SK-N-SH (cell line): ENCODE measurements at regions not wholly inside any gene's neighbourhood (a gene's known extent, or its start where the extent isn't known, plus 50 kb on each side); places are given as distances from the start of the nearest gene placed in this dataset.

Source experiments
- CTCF ChIA-PET: fragments of 300-600, 350-600 bp; formaldehyde crosslinking; extraction: SDS; loops from one replicate; lab custom pipeline; 2021; lab: Yijun Ruan, JAX
- POLR2A ChIA-PET: fragments of 350-600 bp; sonication (Branson Sonifier 250); formaldehyde crosslinking; extraction: SDS; loops from one replicate; lab custom pipeline; 2020; ENCODE audit warnings: antibody characterized with exemption, inconsistent platforms; lab: Yijun Ruan, JAX
- DNase-seq: peaks from one replicate; pipeline ENCODE4 v3.0.0; 2012
- H2AFZ ChIP-seq: fragments of 200-600 bp; sonication (generic); 2 replicates; pipeline ENCODE4 v1.8.1; 2016; ENCODE audit warnings: antibody characterized with exemption, mild to moderate bottlenecking, low read depth
- H3F3A ChIP-seq: fragments of 200-600 bp; sonication (generic); replicated peaks from 2 replicates; pipeline ENCODE3; 2016; ENCODE audit warnings: antibody characterized with exemption, mild to moderate bottlenecking; ENCODE audit not compliant: insufficient read depth
- H3K27ac ChIP-seq, 2 experiments: fragments of 200-500 bp in 1 of 2; fragments of 200-600 bp in 1 of 2; sonication (Bioruptor generic) in 1 of 2; sonication (generic), shearing (Covaris generic) in 1 of 2; 2 replicates each; pipeline versions ENCODE4 v1.5.1 to v1.6.1; 2014 to 2016; ENCODE audit warnings: low read depth in 2 of 2, inconsistent platforms in 1 of 2, low read length in 1 of 2, mild to moderate bottlenecking in 1 of 2, mixed read lengths in 1 of 2
- H3K27me3 ChIP-seq: fragments of 200-600 bp; sonication (generic), shearing (Covaris generic); 2 replicates; pipeline ENCODE4 v1.6.1; 2016; ENCODE audit warnings: mixed run types; ENCODE audit not compliant: insufficient read depth
- H3K36me3 ChIP-seq, 2 experiments: fragments of 200-500 bp in 1 of 2; fragments of 200-600 bp in 1 of 2; sonication (Bioruptor generic) in 1 of 2; sonication (generic) in 1 of 2; replicated peaks in 1 of 2; 2 replicates each; pipeline versions ENCODE3 to v1.5.1; 2014 to 2016; ENCODE audit warnings: low read length in 1 of 2, mild to moderate bottlenecking in 1 of 2; ENCODE audit not compliant: insufficient read depth in 2 of 2, control insufficient read depth in 1 of 2
- H3K4me1 ChIP-seq, 2 experiments: fragments of 200-500 bp in 1 of 2; fragments of 200-600 bp in 1 of 2; sonication (Bioruptor generic) in 1 of 2; sonication (generic), shearing (Covaris generic) in 1 of 2; 2 replicates each; pipeline versions ENCODE4 v1.5.1 to v1.6.1; 2014 to 2016; ENCODE audit warnings: low read depth in 1 of 2, low read length in 1 of 2, mixed run types in 1 of 2; ENCODE audit not compliant: insufficient read depth in 2 of 2, control insufficient read depth in 1 of 2
- H3K4me2 ChIP-seq: fragments of 200-600 bp; sonication (generic), shearing (Covaris generic); 2 replicates; pipeline ENCODE4 v1.6.1; 2017; ENCODE audit warnings: mixed run types
- H3K4me3 ChIP-seq, 2 experiments: fragments of 200-500 bp in 1 of 2; fragments of 200-600 bp in 1 of 2; sonication (Bioruptor generic) in 1 of 2; sonication (generic), shearing (Covaris generic) in 1 of 2; 2 replicates each; pipeline versions ENCODE4 v1.5.1 to v1.8.1; 2014 to 2016; ENCODE audit warnings: low read depth in 2 of 2, inconsistent platforms in 1 of 2, low read length in 1 of 2, mild to moderate bottlenecking in 1 of 2, mixed read lengths in 1 of 2, moderate library complexity in 1 of 2
- H3K79me2 ChIP-seq: fragments of 200-600 bp; sonication (generic); 2 replicates; pipeline ENCODE4 v1.8.1; 2017; ENCODE audit warnings: mild to moderate bottlenecking; ENCODE audit not compliant: insufficient read depth
- H3K9ac ChIP-seq: fragments of 200-600 bp; sonication (generic); 2 replicates; pipeline ENCODE4 v1.6.1; 2017; ENCODE audit warnings: mixed run types
- H3K9me2 ChIP-seq: fragments of 200-600 bp; sonication (generic); 2 replicates; pipeline ENCODE4 v1.6.1; 2017; ENCODE audit warnings: mixed run types
- H3K9me3 ChIP-seq: fragments of 200-600 bp; sonication (generic); 2 replicates; pipeline ENCODE4 v1.6.1; 2017; ENCODE audit warnings: mixed run types, mild to moderate bottlenecking, moderate library complexity
- H4K20me1 ChIP-seq: fragments of 200-600 bp; sonication (generic); 2 replicates; pipeline ENCODE4 v1.6.1; 2017; ENCODE audit warnings: mild to moderate bottlenecking, mixed run types; ENCODE audit not compliant: insufficient read depth
- CHD2 ChIP-seq: fragments of 150-350 bp; IDR thresholded peaks from 2 replicates; pipeline ENCODE4 v1.6.1; 2018; ENCODE audit warnings: low read length; ENCODE audit not compliant: partially characterized antibody
- EP300 ChIP-seq, 2 experiments: IDR thresholded peaks; 2 replicates each; pipeline versions ENCODE4 v1.4.0 to v1.6.1; 2012; ENCODE audit warnings: borderline replicate concordance in 1 of 2, low read depth in 1 of 2, low read length in 1 of 2
- EZH2phosphoT487 ChIP-seq: fragments of 200-600 bp; sonication (generic); IDR thresholded peaks from 2 replicates; pipeline ENCODE4 v1.6.1; 2017; ENCODE audit warnings: low read depth, mixed run types, mild to moderate bottlenecking, antibody characterized with exemption, moderate library complexity, borderline replicate concordance
- FOSL2 ChIP-seq: IDR thresholded peaks from 2 replicates; pipeline ENCODE4 v1.4.0; 2012; ENCODE audit warnings: low read depth, mild to moderate bottlenecking, moderate library complexity, borderline replicate concordance
- FOXJ3 ChIP-seq: sonication (generic); formaldehyde crosslinking; IDR thresholded peaks from 2 replicates; pipeline ENCODE4 v1.5.1; 2020; ENCODE audit warnings: mild to moderate bottlenecking, missing genetic modification reagents
- GABPA ChIP-seq: IDR thresholded peaks from 2 replicates; pipeline ENCODE4 v1.4.0; 2012; ENCODE audit warnings: low read depth, mild to moderate bottlenecking
- IRF3 ChIP-seq: fragments of 150-350 bp; IDR thresholded peaks from 2 replicates; pipeline ENCODE4 v1.6.1; 2016; ENCODE audit warnings: mild to moderate bottlenecking, low read depth, low read length
- JUND ChIP-seq: IDR thresholded peaks from 2 replicates; pipeline ENCODE4 v1.4.0; 2012
- NFIC ChIP-seq: IDR thresholded peaks from 2 replicates; pipeline ENCODE4 v1.4.0; 2012; ENCODE audit warnings: borderline replicate concordance
- NRF1 ChIP-seq: IDR thresholded peaks from 2 replicates; pipeline ENCODE4 v1.6.1; 2012; ENCODE audit warnings: low read depth, mild to moderate bottlenecking, low read length
- POLR2AphosphoS5 ChIP-seq: IDR thresholded peaks from 2 replicates; pipeline ENCODE4 v1.6.1; 2012; ENCODE audit warnings: low read depth, low read length
- RAD21 ChIP-seq: IDR thresholded peaks from 2 replicates; pipeline ENCODE4 v1.6.1; 2012; ENCODE audit warnings: mild to moderate bottlenecking, low read length
- RCOR1 ChIP-seq: fragments of 150-350 bp; IDR thresholded peaks from 2 replicates; pipeline ENCODE4 v1.6.1; 2017; ENCODE audit warnings: antibody characterized with exemption, low read length
- SIN3A ChIP-seq: IDR thresholded peaks from 2 replicates; pipeline ENCODE4 v1.6.1; 2012; ENCODE audit warnings: low read depth, mild to moderate bottlenecking, low read length, moderate library complexity, borderline replicate concordance
- TCF12 ChIP-seq: IDR thresholded peaks from 2 replicates; pipeline ENCODE4 v1.4.0; 2012
- TEAD4 ChIP-seq: IDR thresholded peaks from 2 replicates; pipeline ENCODE4 v1.4.0; 2012; ENCODE audit warnings: mild to moderate bottlenecking, borderline replicate concordance; ENCODE audit not compliant: insufficient read depth
- USF1 ChIP-seq: IDR thresholded peaks from 2 replicates; pipeline ENCODE4 v1.4.0; 2012; ENCODE audit warnings: low read depth, borderline replicate concordance
- TF ChIP-seq, protein P1 (sequence below): IDR thresholded peaks from 2 replicates; pipeline ENCODE4; 2012
- TF ChIP-seq, protein P2 (sequence below): fragments of 150-350 bp; IDR thresholded peaks from 2 replicates; pipeline ENCODE4 v1.6.1; 2017; ENCODE audit warnings: antibody characterized with exemption, low read length, low read depth, borderline replicate concordance

- Histone ChIP-seq H3K4me1 (no peaks in the 10 kb centered on the region), H3K36me3 (no peaks in the 10 kb centered on the region), H3K4me2 (no peak overlapping the region), H3K9ac (no peak overlapping the region), H3K4me3 (no peak overlapping the region), H2AFZ (no peak overlapping the region), H3F3A (no peaks in the 10 kb centered on the region), H3K9me3 (no peaks in the 10 kb centered on the region; the same call in 1 of the 2 replicates), H3K9me2 (no peaks in the 10 kb centered on the region), H4K20me1 (no peaks in the 10 kb centered on the region), H3K27ac (no peak overlapping the region), H3K27me3 (no peaks in the 10 kb centered on the region)
- DNase-seq, result no peak
- ChIA-PET POLR2A (no interaction called here), CTCF (no interaction called here)
- TF ChIP-seq FOXJ3 (CRISPR knock-in tag) (no peak), IRF3 (no peak), GABPA (no peak), NFIC (no peak), USF1 (no peak), POLR2AphosphoS5 (no peak), RCOR1 (no peak), CHD2 (no peak), EZH2phosphoT487 (no peak), NRF1 (no peak), SIN3A (no peak), TEAD4 (no peak), TCF12 (no peak), RAD21 (no peak), EP300 (IDR thresholded peaks at IDR 0.05; ENCODE audit: borderline replicate concordance in 1 of 2, low read depth in 1 of 2, low read length in 1 of 2) (no peak), JUND (no peak), FOSL2 (no peak)
- TF ChIP-seq, protein P1, sequence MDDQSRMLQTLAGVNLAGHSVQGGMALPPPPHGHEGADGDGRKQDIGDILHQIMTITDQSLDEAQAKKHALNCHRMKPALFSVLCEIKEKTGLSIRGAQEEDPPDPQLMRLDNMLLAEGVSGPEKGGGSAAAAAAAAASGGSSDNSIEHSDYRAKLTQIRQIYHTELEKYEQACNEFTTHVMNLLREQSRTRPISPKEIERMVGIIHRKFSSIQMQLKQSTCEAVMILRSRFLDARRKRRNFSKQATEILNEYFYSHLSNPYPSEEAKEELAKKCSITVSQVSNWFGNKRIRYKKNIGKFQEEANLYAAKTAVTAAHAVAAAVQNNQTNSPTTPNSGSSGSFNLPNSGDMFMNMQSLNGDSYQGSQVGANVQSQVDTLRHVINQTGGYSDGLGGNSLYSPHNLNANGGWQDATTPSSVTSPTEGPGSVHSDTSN, result no peak
- TF ChIP-seq, protein P2, sequence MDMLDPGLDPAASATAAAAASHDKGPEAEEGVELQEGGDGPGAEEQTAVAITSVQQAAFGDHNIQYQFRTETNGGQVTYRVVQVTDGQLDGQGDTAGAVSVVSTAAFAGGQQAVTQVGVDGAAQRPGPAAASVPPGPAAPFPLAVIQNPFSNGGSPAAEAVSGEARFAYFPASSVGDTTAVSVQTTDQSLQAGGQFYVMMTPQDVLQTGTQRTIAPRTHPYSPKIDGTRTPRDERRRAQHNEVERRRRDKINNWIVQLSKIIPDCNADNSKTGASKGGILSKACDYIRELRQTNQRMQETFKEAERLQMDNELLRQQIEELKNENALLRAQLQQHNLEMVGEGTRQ, result no peak
- TF ChIP-seq, all 33 proteins: peak for 0
- H3K79me2 ChIP-seq, result no peaks in the 10 kb centered on the region
These were observed 258.6 kb upstream of the GRM7 start for GRCh38 chr3:6602329-6602728.
